Panc1 (cell line): ENCODE measurements at regions not wholly inside any gene's neighbourhood (a gene's known extent, or its start where the extent isn't known, plus 50 kb on each side); places are given as distances from the start of the nearest gene placed in this dataset.

Source experiments
- ATAC-seq: fragments of 200-7000 bp; cut with Tn5 transposase; 2 replicates; pipeline ENCODE4 v1.9.1; 2020; ENCODE audit warnings: mild to moderate bottlenecking, moderate library complexity
- BruUV-seq: library from RNA; stranded (reverse); fragments of 400-500 nt; replicated peaks from 2 replicates; lab custom pipeline; 2021; lab: Mats Ljungman, UMichigan
- CTCF ChIA-PET: fragments of 300-600 bp; sonication (Branson Sonifier 250); formaldehyde crosslinking; loops from one replicate; lab custom pipeline; 2022; ENCODE audit warnings: antibody characterized with exemption; lab: Charles Lee
- POLR2A ChIA-PET: fragments of 300-600 bp; sonication (Branson Sonifier 250); formaldehyde crosslinking; loops from one replicate; lab custom pipeline; 2022; ENCODE audit warnings: antibody characterized with exemption; lab: Charles Lee
- DNase-seq: peaks from one replicate; pipeline ENCODE4 v3.0.0-alpha.2; 2010; ENCODE audit warnings: low read depth, low spot score
- H3K27ac ChIP-seq: 2 replicates; pipeline ENCODE4 v1.5.1; 2011; ENCODE audit warnings: mild to moderate bottlenecking, low read length, inconsistent platforms
- H3K27me3 ChIP-seq: fragments of 200-500 bp; sonication (Bioruptor generic); 2 replicates; pipeline ENCODE4 v1.6.0; 2014; ENCODE audit warnings: low read length, inconsistent platforms; ENCODE audit not compliant: control insufficient read depth, insufficient read depth
- H3K36me3 ChIP-seq: fragments of 200-500 bp; sonication (Bioruptor generic); 2 replicates; pipeline ENCODE4 v1.5.1; 2014; ENCODE audit warnings: inconsistent platforms, mild to moderate bottlenecking, low read length, moderate library complexity; ENCODE audit not compliant: control insufficient read depth, insufficient read depth
- H3K4me1 ChIP-seq: 2 replicates; pipeline ENCODE4 v1.5.1; 2011; ENCODE audit warnings: inconsistent platforms, mild to moderate bottlenecking, low read length, moderate library complexity; ENCODE audit not compliant: control insufficient read depth, insufficient read depth
- H3K4me3 ChIP-seq, 2 experiments: 2 replicates each; pipeline ENCODE4 v1.5.1; 2011 to 2012; ENCODE audit warnings: low read depth in 2 of 2, low read length in 2 of 2, mild to moderate bottlenecking in 2 of 2, inconsistent platforms in 1 of 2, moderate library complexity in 1 of 2
- H3K9me3 ChIP-seq: fragments of 200-500 bp; sonication (Bioruptor generic); 2 replicates; pipeline ENCODE4 v1.5.1; 2014; ENCODE audit warnings: low read depth, mild to moderate bottlenecking, inconsistent platforms, low read length, moderate library complexity; ENCODE audit not compliant: control insufficient read depth, insufficient read depth
- CTCF ChIP-seq: fragments of 450-650 bp; IDR thresholded peaks from 2 replicates; pipeline ENCODE4 v1.5.1; 2017; ENCODE audit warnings: mild to moderate bottlenecking
- POLR2AphosphoS5 ChIP-seq: IDR thresholded peaks from 2 replicates; pipeline ENCODE4 v1.6.1; 2012; ENCODE audit warnings: mild to moderate bottlenecking, low read depth, low read length, moderate library complexity
- REST ChIP-seq, 2 experiments: IDR thresholded peaks; 2 replicates each; pipeline ENCODE4 v1.6.1; 2011 to 2012; ENCODE audit warnings: low read depth in 2 of 2, control low read depth in 1 of 2, low read length in 1 of 2, mild to moderate bottlenecking in 1 of 2, moderate library complexity in 1 of 2; ENCODE audit not compliant: insufficient read depth in 1 of 2
- SIN3A ChIP-seq: IDR thresholded peaks from 2 replicates; pipeline ENCODE4 v1.6.1; 2012; ENCODE audit warnings: low read depth, mild to moderate bottlenecking, low read length, moderate library complexity, borderline replicate concordance; ENCODE audit not compliant: insufficient read depth
- TCF7L2 ChIP-seq: IDR thresholded peaks from 2 replicates; pipeline ENCODE4 v1.6.1; 2011; ENCODE audit warnings: mild to moderate bottlenecking, low read depth, low read length, inconsistent platforms
- in situ Hi-C: cut with HindIII; loops from 2 replicates; pipeline ENCODE4 v1.10.0; 2016; ENCODE audit warnings: low sequenced_read_pairs, low pct_unique_long_range_greater_than_20kb
- intact Hi-C: fragments of 100-400 bp; cut with micrococcal nuclease; formaldehyde crosslinking; loops from one replicate; pipeline ENCODE4 v1.10.0; 2022; ENCODE audit not compliant: unreplicated experiment

- ChIA-PET POLR2A (no interaction called here), CTCF (no interaction called here)
- intact Hi-C loops (loop anchor here (10.0 kb wide), 1 partner anchor 175 kb away; no protein-coding TSS in a partner anchor), in situ Hi-C loops (no loop called here)
- Histone ChIP-seq H3K27ac (no peak overlapping the region), H3K36me3 (no peaks in the 10 kb centered on the region; the same call in 1 of the 2 replicates), H3K4me3 (no peak overlapping the region), H3K4me1 (peaks cover 2% of the 10 kb centered on the region; the same call in 1 of the 2 replicates), H3K27me3 (peaks cover 22% of the 10 kb centered on the region), H3K9me3 (no peaks in the 10 kb centered on the region)
- no peak for DNase-seq
- no TSS peak for BruUV-seq
- TF ChIP-seq REST (IDR thresholded peaks at IDR 0.05; ENCODE audit: insufficient read depth in 1 of 2, low read depth in 2 of 2, low read length in 1 of 2) = no peak
- TF ChIP-seq TCF7L2 = no peak
- TF ChIP-seq SIN3A = no peak
- TF ChIP-seq CTCF = no peak
- no peak for TF ChIP-seq POLR2AphosphoS5
- no peak for ATAC-seq
Measured at GRCh38 chr20:59399426-59400099, 99.2 kb downstream of the EDN3 start.

GRCh38 chr20:59400708-59401107 is 100.3 kb downstream of the EDN3 start:
- ChIA-PET POLR2A (no interaction called here), CTCF (no interaction called here)
- Histone ChIP-seq H3K27ac (no peak overlapping the region), H3K4me1 (peaks cover 2% of the 10 kb centered on the region; the same call in 1 of the 2 replicates), H3K4me3 (no peak overlapping the region), H3K36me3 (no peaks in the 10 kb centered on the region; the same call in 1 of the 2 replicates), H3K9me3 (no peaks in the 10 kb centered on the region), H3K27me3 (peaks cover 24% of the 10 kb centered on the region)
- TF ChIP-seq POLR2AphosphoS5 (no peak), TCF7L2 (no peak), SIN3A (no peak), REST (IDR thresholded peaks at IDR 0.05; ENCODE audit: insufficient read depth in 1 of 2, low read depth in 2 of 2, low read length in 1 of 2) (no peak), CTCF (no peak)
- no TSS peak for BruUV-seq
- ATAC-seq (no peak), DNase-seq (no peak)
- in situ Hi-C loops = no loop called here
- intact Hi-C loops = loop anchor here (10.0 kb wide), 1 partner anchor 176 kb away; no protein-coding TSS in a partner anchor
